ENCODE measurements at regions not wholly inside any gene's neighbourhood (a gene's known extent, or its start where the extent isn't known, plus 50 kb on each side); places are given as distances from the start of the nearest gene placed in this dataset.
A peak's percentile ranks its signal among the peaks of the same experiment; 100 is the strongest.

DNA sequence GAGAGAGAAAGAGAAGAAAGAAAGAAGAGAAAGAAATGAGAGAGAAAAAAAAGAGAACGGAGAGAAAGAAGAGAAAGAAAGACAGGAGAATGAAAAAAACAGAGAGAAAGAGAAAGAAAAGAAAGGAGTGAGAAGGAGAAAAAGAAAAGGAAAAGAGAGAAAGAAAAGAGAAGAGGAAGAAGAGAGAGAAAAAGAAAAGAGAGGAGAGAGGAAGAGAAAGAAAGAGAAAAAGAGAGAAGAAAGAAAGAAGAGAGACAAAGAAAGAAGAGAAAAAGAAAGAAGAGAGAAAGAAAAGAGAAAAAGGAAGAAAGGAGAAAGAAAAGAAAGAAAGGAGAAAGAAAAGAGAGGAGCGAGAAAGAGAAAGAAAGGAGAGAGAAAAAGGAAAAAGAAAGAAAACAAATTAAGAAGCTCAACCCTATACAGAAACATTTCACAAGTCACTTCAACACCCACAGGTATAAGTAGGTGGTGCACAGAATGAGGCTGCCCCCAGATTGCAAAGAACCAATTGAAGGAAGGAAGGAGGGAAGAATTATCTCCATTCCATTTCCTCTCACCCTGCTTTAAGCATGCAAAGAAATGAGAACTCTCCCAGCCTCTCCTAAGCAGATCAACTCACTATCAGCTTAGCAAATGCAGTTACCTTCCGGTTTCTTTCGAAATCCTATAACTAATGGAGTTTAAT, 98.8 kb upstream of the CACNA1A start:
- DNase-seq (ENCODE audit: low spot score) = no peak

DNA sequence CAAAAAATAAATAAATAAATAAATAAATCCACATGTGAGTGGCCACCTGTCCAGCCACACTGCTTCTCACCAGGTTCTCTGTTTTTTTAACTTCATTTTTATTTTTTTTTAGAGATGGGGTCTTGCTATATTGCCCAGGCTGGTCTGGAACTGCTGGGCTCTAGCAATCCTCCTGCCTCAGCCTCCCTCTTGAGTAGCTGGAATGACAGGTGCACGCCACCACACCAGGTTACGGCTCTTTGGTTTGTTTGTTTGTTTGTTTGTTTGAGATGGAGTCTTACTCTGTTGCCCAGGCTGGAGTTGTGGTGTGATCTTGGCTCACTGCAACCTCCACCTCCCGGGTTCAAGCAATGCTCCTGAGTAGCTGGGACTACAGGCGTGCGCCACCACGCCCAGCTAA, 94.5 kb upstream of the CACNA1A start:
- no peak for DNase-seq (ENCODE audit: low spot score)

DNA sequence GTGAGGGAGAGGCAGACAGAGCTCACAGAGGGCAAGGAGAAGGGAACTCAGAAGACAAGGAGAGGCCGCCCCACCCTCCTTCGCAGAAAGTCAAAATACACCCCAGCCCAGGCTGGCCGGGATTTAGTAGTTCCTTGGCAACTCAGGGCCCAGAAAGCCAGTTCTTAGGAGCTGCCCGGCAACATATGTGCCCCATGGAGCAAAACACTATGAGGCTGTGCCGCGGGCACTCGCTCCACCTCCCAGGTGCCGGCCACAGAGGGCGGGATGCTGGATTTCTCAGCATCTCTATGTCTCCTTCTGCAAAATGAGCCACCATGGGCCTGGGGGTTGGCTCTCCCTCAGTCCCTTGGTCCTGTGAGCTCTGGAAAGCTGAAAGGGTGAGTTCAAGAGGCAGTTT, 93.8 kb upstream of the CACNA1A start:
- no peak for DNase-seq (ENCODE audit: low spot score)

GRCh38 chr19:13599681-13600080, 93.4 kb upstream of the CACNA1A start:
- no peak for DNase-seq (ENCODE audit: low spot score)

DNA sequence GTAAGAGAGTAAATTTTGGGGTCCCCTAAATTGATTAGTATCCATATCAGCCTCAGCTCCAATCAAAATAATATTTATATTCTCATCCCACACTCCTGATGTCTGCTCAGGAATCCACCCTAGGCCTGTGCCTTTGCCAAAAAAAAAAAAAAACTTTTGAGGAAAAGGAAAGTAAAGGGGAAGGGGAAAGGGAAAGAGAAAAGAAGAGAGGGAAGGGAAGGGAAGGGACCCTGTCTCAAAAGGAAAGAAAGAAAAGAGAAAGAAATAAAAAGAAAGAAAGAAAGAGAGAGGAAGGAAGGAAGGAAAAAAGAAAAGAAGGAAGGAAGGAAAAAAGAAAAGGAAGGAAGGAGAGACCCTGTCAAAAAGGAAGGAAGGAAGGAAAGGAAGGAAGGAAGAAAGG, 91.8 kb upstream of the CACNA1A start:
- no peak for DNase-seq (ENCODE audit: low spot score)

GRCh38 chr19:13597640-13598039, 91.4 kb upstream of the CACNA1A start:
- peak; percentile 81 for DNase-seq (ENCODE audit: low spot score)

GRCh38 chr19:13588957-13589833, 82.9 kb upstream of the CACNA1A start:
- DNase-seq (ENCODE audit: low spot score) = peak; percentile 92

GRCh38 chr19:13585512-13585911, 79.2 kb upstream of the CACNA1A start:
- DNase-seq (ENCODE audit: low spot score) = no peak

GRCh38 chr19:13583753-13584152, 77.5 kb upstream of the CACNA1A start:
- DNase-seq (ENCODE audit: low spot score) = no peak

- no peak for DNase-seq (ENCODE audit: low spot score)
Measured at GRCh38 chr19:13583114-13583513, 76.8 kb upstream of the CACNA1A start.

- no peak for DNase-seq (ENCODE audit: low spot score)
Measured at GRCh38 chr19:13581576-13581975, 75.3 kb upstream of the CACNA1A start.

GRCh38 chr19:13579388-13580060, 73.2 kb upstream of the CACNA1A start:
- peak; percentile 33 for DNase-seq (ENCODE audit: low spot score)

DNA sequence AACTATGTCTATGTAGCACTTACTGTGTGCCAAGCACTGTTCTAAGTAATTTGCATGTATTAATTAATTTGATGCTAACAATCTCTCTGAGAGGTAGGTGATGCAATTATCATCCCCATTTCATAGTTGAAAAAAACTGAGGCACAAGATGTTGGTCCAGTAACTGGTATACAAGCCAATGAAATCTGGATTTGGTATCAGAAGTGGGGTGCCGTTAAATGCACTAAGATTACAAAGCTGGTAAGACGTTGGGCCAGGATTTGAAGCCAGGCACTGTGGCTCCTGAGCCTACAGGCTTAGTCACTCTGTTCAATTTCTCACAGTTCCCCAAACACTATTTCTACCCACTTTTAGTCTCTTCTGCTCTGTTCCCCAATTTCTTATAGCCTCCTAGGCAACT, 70.4 kb upstream of the CACNA1A start:
- DNase-seq (ENCODE audit: low spot score) = no peak

- DNase-seq (ENCODE audit: low spot score) = peak; percentile 52
Measured at GRCh38 chr19:13574933-13575332, 68.7 kb upstream of the CACNA1A start.

- DNase-seq (ENCODE audit: low spot score) = peak; percentile 26
Measured at GRCh38 chr19:13573056-13573667, 66.9 kb upstream of the CACNA1A start.

- no peak for DNase-seq (ENCODE audit: low spot score)
Measured at GRCh38 chr19:13561461-13561860, 55.2 kb upstream of the CACNA1A start.

DNA sequence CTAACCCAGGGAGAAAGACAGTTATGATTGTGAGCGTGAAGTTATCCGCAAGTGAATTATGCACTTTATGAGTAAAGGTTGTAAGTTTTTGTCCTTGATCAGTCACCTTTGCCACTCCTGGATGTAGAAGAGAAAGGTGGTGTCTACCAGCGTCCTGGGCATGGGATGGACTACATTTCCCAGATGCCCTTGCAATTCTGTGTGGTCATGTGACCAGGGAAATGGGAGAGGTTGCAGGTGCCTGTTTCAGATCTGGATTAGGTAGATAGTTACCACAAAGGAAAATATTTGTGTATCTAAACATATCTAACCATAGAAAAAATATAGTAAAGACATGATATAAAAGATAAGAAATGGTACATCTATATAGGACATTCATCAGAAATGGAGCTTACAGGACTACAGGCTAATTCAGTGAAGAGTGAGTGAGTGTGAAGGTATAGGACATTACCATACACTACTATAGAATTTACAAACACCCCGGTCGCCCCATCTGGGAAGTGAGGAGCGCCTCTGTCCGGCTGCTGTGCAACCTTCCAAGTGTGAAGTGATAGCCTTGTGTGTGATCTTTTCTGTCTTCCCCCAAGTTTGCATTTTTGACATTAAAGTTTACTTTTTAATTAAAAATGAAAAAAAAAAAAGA, 51.6 kb upstream of the CACNA1A start:
- peak; percentile 61 for DNase-seq (ENCODE audit: low spot score)

GRCh38 chr19:13556552-13556951, 50.3 kb upstream of the CACNA1A start:
- no peak for DNase-seq (ENCODE audit: low spot score)

Data from iPS-NIHi11 (cell line).